HG02623 (cell line): ENCODE measurements at regions not wholly inside any gene's neighbourhood (a gene's known extent, or its start where the extent isn't known, plus 50 kb on each side); places are given as distances from the start of the nearest gene placed in this dataset.
"Not testable (repeated sequence)": the region's sequence is repeated elsewhere in the genome, so short reads cannot be mapped to it uniquely, and the experiment has no call there.

ENCODE experiments used
- ATAC-seq: cut with Tn5 transposase; IDR thresholded peaks from one replicate; pipeline ENCODE4 v1.9.1; 2021; ENCODE audit warnings: moderate library complexity; ENCODE audit not compliant: unreplicated experiment

DNA sequence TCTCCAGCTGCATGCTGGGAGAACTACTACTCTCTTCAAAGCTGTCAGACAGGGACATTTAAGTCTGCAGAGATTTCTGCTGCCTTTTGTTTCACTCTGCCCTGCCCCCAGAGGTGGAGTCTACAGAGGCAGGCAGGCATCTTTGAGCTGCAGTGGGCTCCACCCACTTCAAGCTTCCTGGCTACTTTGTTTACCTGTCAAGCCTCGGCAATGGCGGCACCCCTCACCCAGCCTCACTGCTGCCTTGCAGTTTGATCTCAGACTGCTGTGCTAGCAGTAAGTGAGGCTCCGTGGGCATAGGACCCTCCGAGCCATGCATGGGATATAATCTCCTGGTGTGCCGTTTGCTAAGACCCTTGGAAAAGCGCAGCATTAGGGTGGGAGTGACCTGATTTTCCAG is 61.7 kb downstream of the DMRTA1 start:
- ATAC-seq, result not testable (repeated sequence)

DNA sequence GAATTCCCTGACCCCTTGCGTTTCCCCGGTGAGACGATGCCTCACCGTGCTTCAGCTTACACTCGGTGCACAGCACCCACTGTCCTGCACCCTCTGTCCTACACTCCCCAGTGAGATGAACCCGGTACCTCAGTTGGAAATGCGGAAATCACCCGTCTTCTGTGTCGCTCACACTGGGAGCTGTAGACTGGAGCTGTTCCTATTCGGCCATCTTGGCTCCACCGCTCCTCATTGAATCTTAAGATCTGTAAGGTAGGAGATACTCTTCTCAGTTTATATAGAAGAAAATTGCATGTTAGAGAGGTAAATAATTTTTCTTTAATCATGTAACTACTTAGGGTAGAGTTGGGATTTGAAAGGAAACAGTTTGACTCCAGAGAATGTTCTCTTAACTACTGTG is 62.2 kb downstream of the DMRTA1 start:
- ATAC-seq, result no peak

DNA sequence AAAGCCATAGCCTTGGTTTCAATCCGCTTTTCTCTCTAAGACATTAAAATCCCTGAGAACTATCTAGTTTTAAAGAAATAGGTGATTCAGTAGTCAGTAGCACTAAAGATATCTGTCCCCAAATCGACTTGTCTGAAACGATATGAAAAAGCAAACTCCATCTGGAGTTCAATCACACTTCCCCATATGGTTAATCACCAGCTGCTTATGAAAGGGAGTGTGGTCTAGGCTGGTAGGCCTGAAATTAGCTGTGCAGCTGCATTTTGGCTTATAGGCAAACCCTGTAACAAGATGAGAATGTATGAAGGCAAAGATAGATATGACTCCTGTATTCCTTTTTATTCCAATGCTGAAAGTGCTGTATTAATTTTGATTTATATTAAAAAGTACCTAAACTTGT is 65.9 kb downstream of the DMRTA1 start:
- ATAC-seq, result peak; percentile 66

DNA sequence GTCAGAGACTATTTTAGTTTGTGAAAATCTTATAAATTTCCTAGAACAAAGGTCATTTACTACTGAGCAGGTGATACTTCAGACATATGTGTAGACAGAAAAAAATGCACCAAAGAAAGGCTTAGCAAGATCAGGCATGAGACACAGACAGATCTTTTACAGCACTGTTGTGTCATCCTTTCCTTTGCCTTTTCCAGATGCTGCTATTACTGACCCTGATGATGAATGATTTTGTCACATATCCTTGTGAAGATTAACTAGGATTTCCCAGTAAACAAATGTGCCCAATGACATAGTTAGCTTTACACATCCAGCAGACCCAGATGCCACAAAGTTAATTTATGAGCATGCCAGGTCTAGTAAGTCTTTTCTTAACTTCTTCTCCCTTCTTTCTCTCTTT is 68.2 kb downstream of the DMRTA1 start:
- no peak for ATAC-seq

DNA sequence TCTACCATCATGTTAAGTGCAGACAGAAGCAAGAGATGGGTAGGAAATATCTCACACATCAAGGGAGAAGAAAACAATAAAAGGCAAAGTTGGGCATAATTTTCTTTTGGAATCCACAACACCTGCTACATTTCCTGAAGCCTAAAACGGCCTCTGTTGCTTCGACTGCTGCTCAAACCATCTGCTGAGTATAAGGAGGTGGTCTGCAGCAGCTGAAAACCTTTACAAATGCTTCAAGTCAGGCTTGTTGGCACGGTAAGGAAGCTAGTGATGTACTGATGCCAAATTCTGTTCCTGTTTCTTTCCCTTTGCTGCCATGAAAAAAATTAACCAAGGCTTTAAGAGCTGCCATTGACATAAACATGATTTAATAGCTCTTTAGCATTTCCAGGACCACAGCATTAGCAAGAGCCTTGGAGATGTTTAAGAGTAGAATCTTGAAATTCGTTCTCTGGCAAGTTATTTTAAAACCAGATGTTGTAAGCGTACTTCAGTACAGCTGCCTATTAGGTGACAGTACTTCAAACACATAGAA is 75.6 kb downstream of the DMRTA1 start:
- no peak for ATAC-seq

DNA sequence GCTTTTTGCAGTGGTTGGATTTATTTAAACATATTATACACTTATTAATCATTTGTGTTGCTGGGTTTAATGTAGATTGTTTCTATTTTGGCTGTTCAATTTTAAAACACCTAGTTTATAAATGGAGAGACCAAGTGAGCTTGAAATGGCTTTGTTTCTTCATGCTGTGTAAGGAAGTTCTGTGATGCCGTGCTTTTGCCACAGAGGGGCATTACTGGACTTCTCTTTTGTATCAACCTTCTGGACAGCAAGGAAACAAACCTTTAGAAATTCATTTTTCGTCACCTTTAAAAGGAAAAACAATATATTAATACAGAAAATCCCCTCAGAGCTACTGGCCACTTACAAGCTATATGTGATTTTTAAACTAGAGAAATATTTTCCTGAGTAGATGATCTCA is 81.9 kb downstream of the DMRTA1 start:
- no peak for ATAC-seq

DNA sequence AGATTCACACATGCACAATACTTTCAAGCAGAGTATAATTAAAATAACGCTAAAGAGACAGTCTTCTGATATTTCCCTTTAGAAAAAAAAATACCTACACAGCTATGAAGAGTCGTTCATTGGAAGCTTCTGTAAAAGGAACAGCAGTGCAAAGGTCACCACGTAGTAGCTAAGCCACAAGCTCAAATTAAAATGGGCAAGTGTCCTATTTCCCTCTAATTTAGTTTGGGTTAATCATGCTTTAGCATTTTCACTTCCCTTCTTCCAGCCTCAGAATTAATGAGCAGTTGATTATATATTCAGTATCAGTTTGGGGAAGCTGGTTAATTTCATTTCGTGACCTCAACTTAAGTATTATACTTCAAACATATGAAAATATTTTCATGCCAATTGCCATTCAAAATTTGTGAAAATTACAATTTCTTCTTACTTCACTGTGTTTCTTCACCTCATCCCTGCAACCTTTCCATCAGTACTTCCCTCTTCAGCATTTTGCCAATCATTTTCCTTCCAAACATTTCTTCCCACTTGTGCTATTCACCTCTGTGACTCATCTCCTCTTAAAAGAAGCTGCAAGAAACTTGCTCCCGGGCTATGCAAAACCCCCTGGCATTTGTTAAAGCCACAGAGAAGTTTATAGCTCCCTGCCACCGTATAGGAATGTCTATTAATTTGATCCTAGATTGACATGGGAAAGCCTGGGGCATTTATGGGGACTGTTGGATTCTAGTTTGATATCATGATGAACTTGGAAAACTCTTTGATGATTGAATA is 83.0 kb downstream of the DMRTA1 start:
- ATAC-seq, result no peak

DNA sequence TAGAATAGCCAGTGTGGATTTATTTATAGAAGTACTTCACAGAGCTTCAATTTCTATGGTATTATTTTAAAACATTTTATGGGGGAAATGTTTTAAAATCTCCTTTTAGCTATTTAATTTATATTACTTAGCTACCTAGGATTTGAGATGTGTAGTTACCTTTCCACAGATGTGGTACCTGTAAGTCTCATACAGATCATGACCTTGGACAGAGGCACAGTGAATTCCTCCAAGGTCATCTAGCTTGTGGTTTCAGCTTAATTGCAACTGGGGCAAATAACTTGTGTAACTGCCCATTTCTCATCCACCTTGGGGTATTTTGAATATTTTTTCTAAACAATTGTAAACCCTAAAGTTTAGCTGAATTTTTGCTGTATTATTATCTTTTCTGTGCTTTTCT is 89.2 kb downstream of the DMRTA1 start:
- no peak for ATAC-seq

DNA sequence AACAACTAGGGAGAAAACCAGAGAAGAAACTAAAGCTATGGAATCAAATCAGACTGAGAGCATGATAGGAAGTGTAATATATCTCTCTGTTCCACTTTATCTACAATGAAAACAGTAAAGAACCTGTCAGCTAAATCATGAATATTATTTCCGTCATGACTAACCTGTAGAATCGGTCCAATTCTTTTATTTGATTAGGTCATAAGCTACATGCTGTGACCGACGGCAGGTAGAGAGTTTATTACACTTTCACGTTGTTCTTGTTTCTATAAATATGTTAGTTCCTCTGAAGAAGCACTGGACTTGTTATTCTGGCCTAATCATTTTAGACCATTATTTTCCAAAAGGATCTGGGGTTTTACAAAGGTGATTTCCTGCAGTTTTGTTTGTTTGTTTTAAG is 91.1 kb downstream of the DMRTA1 start:
- no peak for ATAC-seq

DNA sequence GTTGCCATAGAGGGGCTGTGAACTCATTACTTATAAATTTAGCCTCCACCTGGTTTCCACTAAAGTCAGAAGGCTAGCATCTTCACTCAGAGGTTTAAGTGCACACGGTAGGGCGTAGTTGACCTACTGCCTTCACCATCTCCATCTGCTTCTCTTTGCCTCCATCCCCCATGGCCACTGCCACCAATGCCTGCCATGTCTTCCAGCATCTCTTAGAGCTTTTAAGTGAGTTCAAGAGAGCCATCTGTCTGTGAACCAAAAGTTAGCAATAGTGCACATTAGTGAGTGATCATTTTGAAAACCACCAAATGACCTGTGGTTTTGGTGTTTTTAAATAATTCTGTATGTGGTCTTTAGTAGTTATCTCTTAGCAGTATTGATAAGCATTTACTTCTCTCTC is 102.0 kb downstream of the DMRTA1 start:
- no peak for ATAC-seq

DNA sequence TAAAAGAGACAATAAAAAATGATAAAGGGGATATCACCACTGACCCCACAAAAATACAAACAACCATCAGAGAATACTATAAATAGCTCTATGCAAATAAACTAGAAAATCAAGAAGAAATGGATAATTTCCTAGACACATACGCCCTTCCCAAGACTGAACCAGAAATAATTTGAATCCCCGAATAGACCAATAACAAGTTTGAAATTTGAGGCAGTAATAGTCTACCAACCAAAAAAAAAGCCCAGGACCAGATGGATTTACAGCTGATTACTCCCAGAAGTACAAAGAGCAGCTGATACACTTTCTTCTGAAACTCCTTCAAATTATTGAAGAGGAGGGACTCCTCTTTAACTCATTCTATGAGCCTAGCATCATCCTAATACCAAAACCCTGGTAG is 128.1 kb downstream of the DMRTA1 start:
- no peak for ATAC-seq

DNA sequence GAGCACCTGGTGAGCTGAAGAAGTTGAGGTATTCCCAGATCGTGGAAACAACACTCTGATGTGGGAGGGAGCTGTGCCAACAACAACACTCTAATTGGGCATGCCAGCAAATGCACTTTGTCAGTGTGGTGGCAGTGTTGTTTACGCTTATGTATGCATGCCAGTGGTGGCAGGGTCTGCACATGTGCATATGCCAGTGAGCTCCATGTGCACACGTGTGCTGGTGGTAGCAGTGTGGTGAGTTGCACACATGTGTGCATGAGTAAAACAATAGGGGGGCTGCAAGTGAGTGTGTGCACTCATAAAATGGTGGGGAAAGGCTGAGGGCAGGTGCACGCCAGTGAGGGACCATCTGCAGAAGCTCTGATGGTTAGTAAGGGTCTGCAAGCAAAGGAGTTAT is 134.2 kb downstream of the DMRTA1 start:
- ATAC-seq, result no peak

DNA sequence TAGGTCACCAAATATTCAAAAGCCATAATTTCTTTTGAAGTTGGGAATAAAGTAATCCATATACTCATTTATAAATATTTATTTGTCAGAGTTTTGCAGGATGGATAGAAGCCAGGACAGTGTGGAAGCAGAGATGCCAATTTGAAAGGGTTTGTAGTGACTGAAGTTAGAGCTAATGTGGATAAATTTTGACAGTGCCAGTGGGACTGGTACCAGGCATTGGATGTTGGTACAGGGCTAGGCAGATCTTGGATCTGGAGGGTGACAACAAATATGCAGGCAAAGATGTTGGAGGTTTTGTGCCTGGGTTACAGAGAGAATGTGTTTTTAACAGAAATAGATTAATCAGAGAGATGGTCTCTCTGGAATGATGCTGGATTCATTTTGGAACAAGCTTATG is 135.6 kb downstream of the DMRTA1 start:
- no peak for ATAC-seq

DNA sequence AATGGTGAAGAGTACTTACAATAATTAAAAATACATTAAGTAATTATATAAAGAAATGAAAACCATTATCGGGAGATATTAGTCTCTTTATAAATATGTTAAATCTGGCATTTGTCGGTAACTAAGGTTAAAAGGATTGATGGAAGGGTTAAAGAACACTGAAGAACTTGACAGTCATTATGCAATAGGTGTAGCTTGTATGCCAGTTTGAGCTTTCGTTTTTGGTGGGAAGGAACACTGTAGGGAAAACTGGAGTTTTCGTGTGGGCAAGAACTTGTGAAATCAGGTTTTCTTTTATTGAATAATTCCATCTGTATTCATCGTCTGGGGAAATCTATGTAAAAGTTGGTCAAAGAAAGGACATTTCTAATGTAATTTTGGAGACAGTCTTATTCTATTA is 142.3 kb downstream of the DMRTA1 start:
- no peak for ATAC-seq

DNA sequence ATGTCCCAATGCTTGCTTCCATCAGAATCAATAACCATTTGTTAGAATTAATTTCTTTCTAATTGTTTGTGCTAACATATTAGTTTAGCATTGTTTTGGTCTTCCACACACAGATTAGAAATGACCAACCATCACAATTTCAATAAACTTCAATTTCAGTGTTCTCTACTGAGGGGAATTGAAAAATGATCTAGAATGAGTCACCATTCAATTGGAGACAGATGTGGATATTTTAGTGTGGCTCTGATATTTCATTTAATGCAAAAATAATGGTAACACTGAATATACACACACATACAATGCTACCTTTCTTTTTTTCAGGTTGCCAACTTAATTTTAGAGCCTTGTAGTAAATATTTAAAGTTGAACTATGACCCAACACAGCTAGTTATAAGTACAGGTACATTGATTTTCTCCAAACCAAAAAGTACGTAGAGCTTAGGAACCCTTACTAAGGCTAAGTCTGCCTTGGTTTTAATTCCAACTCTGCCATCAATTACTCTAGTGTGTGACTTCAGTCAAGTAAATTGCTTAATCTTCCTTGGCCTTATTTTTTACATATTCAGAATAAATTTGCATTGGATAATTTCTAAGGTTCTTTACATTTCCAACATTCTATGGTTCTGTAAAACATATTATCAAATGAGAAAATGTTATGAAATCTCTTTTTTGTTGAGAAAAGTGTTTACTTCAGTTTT is 143.9 kb downstream of the DMRTA1 start:
- no peak for ATAC-seq

DNA sequence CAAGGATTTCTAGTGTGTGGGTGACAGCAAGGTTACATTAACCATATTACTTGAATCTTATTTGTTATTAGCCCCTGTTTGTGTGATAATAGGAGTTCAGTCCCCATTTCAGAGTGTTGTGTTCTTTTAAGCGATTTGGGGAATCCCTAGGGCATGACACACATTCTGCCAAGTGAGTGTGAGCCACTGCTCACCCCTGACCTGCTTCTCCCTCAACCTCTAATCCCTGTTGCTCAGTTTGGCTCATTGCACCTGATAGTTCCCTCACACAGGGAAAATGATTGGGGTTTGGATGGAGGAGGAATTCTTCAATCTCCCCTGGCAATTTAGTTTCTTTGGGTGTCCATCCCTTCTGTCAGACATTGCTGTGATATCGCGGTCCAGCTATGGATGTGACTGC is 149.2 kb downstream of the DMRTA1 start:
- ATAC-seq, result no peak

DNA sequence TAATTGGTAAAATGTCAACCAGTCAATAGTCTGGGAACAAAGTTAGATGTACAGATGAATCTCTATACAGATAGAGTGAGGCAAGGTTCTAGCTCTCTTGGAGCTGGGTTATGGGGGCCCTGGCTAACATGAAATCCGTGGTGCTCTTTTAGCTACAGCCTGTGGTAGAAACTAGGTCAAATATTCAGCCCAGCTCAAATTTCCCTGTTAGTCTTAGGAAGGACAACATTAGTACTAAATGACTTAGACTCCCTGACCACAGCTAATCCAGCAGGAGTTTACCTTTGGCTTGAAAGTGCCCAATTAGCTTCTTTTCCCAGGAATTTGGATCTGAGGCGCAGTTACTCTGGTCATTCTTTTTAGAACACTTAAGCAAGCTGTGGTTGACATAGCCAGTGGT is 170.5 kb downstream of the DMRTA1 start:
- no peak for ATAC-seq

DNA sequence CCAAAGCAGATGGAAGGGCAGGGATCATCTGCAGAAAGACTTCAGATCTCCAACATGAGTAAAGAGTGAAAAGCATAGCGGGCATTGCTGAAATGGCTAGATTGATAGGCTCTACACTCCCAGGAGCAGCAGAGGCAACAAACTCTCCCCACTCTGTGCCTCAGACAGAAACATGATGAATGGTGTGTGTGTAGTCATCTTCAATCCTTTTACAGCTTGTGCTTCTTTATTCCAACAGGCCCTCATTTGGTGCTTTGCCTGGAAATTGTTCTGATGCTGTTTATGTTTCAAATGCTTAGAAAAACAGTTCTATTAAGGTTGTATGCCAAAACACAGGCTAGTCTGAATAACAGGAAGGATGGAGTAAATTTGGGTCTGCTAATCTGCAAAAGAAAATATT is 176.2 kb downstream of the DMRTA1 start:
- ATAC-seq, result no peak

DNA sequence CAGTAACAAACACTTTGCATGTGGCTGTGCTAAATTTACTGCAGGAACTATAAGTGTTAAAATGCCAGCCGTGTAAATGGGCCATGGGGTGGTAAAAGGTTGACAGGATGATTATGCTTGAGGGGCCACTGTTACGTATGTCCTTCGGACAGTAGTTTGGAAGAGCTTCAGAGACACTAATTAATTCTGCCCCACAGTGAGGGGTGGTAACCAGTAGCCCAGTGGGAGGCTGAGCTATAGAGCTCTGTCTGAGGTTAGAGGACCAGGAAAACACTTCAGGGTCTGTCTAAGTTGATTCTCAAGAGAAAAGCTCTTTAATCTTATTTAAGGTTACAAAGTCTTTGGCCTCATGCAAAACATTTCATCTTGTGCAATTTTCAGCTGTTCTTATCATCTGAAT is 176.6 kb downstream of the DMRTA1 start:
- no peak for ATAC-seq

DNA sequence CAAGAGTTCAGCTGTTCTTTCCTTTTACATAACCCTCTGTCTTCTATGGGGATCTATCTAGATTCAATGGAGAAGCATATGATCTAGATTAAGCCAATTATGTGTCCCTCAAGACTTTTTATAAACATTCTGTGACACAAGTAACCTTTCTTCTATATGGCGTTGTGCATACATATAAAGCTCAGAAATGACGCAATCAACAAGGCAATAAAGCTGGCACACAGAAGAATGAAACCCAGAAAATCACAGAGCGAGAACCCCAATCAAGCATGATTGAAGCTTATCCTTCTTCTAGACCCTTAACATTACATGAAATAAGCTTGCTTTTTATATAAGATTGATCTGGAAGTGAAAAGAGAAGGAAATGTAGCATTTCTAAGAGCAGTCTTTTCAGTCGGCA is 178.9 kb downstream of the DMRTA1 start:
- no peak for ATAC-seq

DNA sequence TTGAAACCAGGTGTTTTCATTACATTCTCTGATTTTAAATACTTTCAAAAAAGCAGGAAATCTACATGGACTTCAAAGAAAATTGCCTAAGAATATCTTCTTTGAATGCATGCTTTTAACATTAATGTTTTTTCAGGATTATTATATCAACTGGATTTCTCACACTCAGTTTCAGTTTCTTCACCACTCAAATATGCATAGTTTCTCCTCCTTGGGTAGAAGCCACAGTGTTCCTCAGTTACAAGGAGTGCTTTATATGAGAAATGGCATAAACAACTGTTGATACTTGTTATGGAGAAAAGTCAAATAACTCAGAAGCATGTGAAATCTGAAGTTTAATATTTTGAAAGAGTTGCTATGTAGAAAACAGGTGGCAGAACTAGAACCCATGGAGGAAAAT is 196.9 kb downstream of the DMRTA1 start:
- no peak for ATAC-seq

DNA sequence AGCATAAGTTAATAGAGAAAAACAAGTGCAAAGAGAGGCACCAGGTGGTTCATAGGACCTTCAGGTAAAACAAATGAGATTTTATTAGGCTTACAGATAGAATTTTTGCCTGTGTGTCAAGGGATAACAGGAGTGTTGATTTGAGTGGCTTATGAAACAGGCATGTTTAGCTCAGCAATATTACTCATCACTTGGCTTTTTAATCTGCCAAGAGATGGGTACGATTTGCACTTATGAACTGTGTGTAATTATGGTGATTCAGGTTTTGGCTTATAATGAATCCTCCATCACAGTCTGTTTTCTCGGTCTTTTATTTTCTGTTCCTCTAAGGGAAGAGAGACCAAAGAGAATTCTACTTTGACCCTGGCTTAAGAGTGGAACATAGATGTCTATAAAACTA is 199.3 kb downstream of the DMRTA1 start:
- no peak for ATAC-seq

DNA sequence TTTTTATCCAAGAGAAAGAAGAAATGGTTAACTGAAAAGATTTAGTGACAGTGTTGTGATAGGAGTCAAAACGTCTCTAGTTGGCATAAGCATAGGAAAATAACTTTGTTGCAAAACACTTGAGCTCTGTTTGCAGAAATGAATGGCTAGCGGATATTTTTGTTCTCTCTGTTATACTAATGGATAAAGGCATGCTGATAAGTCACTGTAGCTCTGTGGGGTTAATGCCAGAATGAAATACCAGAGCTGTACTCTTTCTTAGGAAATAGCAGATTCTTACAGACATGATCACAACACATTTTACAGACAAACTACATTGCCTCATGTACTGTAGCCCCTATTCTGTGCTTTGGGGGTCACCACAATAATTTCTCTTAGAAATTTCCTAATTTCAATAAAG is 202.8 kb downstream of the DMRTA1 start:
- no peak for ATAC-seq
